ENCODE measurements at regions not wholly inside any gene's neighbourhood (a gene's known extent, or its start where the extent isn't known, plus 50 kb on each side); places are given as distances from the start of the nearest gene placed in this dataset.

DNA sequence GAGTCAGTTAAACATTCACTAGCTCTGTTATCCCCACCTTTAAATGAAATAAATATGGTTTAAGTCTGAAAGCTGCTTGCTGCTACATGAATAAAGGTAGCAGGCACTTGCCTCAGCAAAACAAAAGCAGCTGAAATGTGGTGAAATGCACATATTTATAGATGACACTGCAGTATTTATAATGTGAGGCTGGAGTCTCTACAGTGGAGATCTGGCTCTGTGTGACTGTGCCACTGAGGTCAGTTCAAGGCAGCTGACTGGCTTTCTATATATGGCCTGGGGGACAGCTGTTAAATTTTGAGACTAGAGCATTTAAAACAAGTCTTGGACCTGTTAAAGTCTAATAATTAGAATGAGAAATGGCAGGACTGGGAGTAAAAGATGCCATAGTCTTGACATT lies 859.6 kb upstream of the SEMA6A start:
- no peaks in the 10 kb centered on the region for H3K79me2 ChIP-seq (ENCODE audit: low read length)
- TF ChIP-seq EZH2phosphoT487 (IDR thresholded peaks at IDR 0.05; ENCODE audit: low read depth) = no peak
- TF ChIP-seq, protein P1, sequence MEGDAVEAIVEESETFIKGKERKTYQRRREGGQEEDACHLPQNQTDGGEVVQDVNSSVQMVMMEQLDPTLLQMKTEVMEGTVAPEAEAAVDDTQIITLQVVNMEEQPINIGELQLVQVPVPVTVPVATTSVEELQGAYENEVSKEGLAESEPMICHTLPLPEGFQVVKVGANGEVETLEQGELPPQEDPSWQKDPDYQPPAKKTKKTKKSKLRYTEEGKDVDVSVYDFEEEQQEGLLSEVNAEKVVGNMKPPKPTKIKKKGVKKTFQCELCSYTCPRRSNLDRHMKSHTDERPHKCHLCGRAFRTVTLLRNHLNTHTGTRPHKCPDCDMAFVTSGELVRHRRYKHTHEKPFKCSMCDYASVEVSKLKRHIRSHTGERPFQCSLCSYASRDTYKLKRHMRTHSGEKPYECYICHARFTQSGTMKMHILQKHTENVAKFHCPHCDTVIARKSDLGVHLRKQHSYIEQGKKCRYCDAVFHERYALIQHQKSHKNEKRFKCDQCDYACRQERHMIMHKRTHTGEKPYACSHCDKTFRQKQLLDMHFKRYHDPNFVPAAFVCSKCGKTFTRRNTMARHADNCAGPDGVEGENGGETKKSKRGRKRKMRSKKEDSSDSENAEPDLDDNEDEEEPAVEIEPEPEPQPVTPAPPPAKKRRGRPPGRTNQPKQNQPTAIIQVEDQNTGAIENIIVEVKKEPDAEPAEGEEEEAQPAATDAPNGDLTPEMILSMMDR (IDR thresholded peaks at IDR 0.05; ENCODE audit: low read depth, low read length) = no peak
- H3K27me3 ChIP-seq (ENCODE audit: low read depth, low read length) = no peaks in the 10 kb centered on the region
- no peak overlapping the region for H2AFZ ChIP-seq (ENCODE audit: low read depth, low read length)
- H3K4me3 ChIP-seq (ENCODE audit: low read length) = no peak overlapping the region
- H3K4me2 ChIP-seq (ENCODE audit: low read length) = no peak overlapping the region
- no peaks in the 10 kb centered on the region for H3K4me1 ChIP-seq (ENCODE audit: low read length)
- H3K36me3 ChIP-seq (replicated peaks; ENCODE audit: low read depth, low read length) = no peaks in the 10 kb centered on the region
- H4K20me1 ChIP-seq (ENCODE audit: insufficient read depth, low read length) = no peaks in the 10 kb centered on the region
- no peaks in the 10 kb centered on the region for H3K9me3 ChIP-seq (ENCODE audit: insufficient read depth, low read length)
- no peak overlapping the region for H3K27ac ChIP-seq (ENCODE audit: low read length)
- H3K9ac ChIP-seq (ENCODE audit: low read length) = no peak overlapping the region

DNA sequence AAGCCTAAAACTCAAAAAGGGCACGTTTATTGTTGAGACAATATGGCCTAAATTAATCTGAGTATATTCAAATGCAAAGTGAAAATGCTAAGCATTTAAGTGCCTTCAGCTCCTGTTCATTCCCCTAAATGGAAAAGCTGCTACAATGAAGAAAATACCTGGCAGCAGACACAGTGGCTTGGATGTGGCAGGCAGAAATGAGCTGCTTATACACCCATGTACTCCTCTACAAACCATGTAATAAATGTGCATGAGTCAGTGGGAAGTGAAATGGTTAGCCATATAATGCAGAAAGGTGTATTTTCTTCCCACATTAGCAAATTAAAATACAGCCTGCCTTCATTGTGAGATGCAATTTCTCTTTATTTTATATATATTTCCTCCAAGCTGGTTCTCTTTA lies 859.2 kb upstream of the SEMA6A start:
- Histone ChIP-seq H2AFZ (ENCODE audit: low read depth, low read length) (no peak overlapping the region), H3K27me3 (ENCODE audit: low read depth, low read length) (no peaks in the 10 kb centered on the region), H3K79me2 (ENCODE audit: low read length) (no peaks in the 10 kb centered on the region), H3K27ac (ENCODE audit: low read length) (no peak overlapping the region), H3K4me2 (ENCODE audit: low read length) (no peak overlapping the region), H3K4me1 (ENCODE audit: low read length) (no peaks in the 10 kb centered on the region), H3K4me3 (ENCODE audit: low read length) (no peak overlapping the region), H3K9ac (ENCODE audit: low read length) (no peak overlapping the region), H3K9me3 (ENCODE audit: insufficient read depth, low read length) (no peaks in the 10 kb centered on the region), H4K20me1 (ENCODE audit: insufficient read depth, low read length) (no peaks in the 10 kb centered on the region), H3K36me3 (replicated peaks; ENCODE audit: low read depth, low read length) (no peaks in the 10 kb centered on the region)
- no peak for TF ChIP-seq EZH2phosphoT487 (IDR thresholded peaks at IDR 0.05; ENCODE audit: low read depth)
- TF ChIP-seq, protein P1 (IDR thresholded peaks at IDR 0.05; ENCODE audit: low read depth, low read length) = no peak

DNA sequence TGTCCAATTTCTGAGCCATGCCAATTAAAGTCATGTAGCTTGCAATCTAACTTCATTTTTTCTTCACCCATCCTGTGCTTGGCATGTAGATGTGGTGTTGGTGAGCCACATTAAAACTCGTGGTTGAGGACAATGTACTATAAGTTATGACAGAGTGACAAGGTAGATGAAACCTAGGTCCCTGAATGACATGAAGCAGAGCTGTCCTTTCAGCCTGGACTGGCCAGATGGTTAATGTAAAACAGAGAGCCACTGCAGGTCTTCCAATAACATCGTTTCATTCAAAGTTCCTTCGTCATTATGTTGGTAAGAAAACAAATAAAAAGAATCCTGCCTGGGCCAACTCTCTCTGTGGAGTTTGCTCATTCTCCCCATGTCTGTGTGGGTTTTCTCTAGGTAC lies 856.5 kb upstream of the SEMA6A start:
- Histone ChIP-seq H3K4me3 (ENCODE audit: low read length) (no peak overlapping the region), H3K9ac (ENCODE audit: low read length) (no peak overlapping the region), H4K20me1 (ENCODE audit: insufficient read depth, low read length) (no peaks in the 10 kb centered on the region), H3K36me3 (replicated peaks; ENCODE audit: low read depth, low read length) (no peaks in the 10 kb centered on the region), H3K27me3 (ENCODE audit: low read depth, low read length) (no peaks in the 10 kb centered on the region), H3K4me1 (ENCODE audit: low read length) (no peaks in the 10 kb centered on the region), H3K9me3 (ENCODE audit: insufficient read depth, low read length) (no peaks in the 10 kb centered on the region), H3K27ac (ENCODE audit: low read length) (no peak overlapping the region), H2AFZ (ENCODE audit: low read depth, low read length) (no peak overlapping the region), H3K79me2 (ENCODE audit: low read length) (no peaks in the 10 kb centered on the region), H3K4me2 (ENCODE audit: low read length) (no peak overlapping the region)
- no peak for TF ChIP-seq EZH2phosphoT487 (IDR thresholded peaks at IDR 0.05; ENCODE audit: low read depth)
- TF ChIP-seq, protein P1 (IDR thresholded peaks at IDR 0.05; ENCODE audit: low read depth, low read length) = no peak

DNA sequence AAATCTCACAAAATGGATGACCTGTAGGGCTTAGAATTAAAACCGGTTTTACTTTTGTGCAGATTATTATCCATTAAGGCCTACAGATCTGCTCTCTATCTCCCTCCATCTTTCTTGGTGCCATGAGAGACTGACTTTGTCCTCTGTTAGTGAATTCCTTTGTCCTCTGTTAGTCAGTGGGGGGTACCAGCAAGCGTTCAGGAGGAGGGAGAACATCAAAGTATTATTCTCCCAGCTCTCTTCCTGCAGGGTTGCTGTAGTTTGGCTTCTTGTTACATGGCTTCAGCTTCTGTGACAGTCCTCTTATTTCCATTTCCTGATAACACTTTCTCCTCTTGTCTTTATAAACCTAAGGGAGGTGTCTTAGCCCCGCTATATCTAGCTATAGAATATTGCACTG lies 850.5 kb upstream of the SEMA6A start:
- Histone ChIP-seq H3K4me2 (ENCODE audit: low read length) (no peak overlapping the region), H3K4me3 (ENCODE audit: low read length) (no peak overlapping the region), H3K4me1 (ENCODE audit: low read length) (no peaks in the 10 kb centered on the region), H3K27ac (ENCODE audit: low read length) (no peak overlapping the region), H3K27me3 (ENCODE audit: low read depth, low read length) (no peaks in the 10 kb centered on the region), H3K36me3 (replicated peaks; ENCODE audit: low read depth, low read length) (no peaks in the 10 kb centered on the region), H4K20me1 (ENCODE audit: insufficient read depth, low read length) (no peaks in the 10 kb centered on the region), H3K9ac (ENCODE audit: low read length) (no peak overlapping the region), H3K9me3 (ENCODE audit: insufficient read depth, low read length) (peaks cover 7% of the 10 kb centered on the region; the same call in 1 of the 2 replicates), H3K79me2 (ENCODE audit: low read length) (no peaks in the 10 kb centered on the region), H2AFZ (ENCODE audit: low read depth, low read length) (no peak overlapping the region)
- TF ChIP-seq EZH2phosphoT487 (IDR thresholded peaks at IDR 0.05; ENCODE audit: low read depth) = no peak
- TF ChIP-seq, protein P1 (IDR thresholded peaks at IDR 0.05; ENCODE audit: low read depth, low read length) = no peak

All from OCI-LY3 (cell line).